ENCODE measurements at regions not wholly inside any gene's neighbourhood (a gene's known extent, or its start where the extent isn't known, plus 50 kb on each side); places are given as distances from the start of the nearest gene placed in this dataset.
"Not testable (repeated sequence)": the region's sequence is repeated elsewhere in the genome, so short reads cannot be mapped to it uniquely, and the experiment has no call there.

DNA sequence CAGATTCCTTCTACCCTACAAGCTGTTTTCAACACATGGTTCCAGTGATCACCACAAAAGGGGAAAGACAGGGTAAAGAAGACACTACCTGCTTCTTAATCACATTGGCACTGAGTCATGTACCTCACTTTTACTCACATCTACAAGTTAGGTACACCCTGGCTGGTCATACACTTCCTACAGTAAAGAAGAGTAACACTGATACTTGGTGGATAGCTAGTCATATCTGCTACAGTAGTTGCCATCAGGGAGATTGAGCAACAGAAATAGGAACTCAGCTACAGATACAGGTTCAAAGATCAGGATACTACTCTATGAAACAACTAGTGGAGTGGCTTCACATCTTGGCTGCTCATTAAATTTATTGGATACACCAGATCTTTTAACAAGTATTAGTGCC lies 105.4 kb upstream of the DIAPH2 start:
- no peak for ATAC-seq
- H3K4me3 Mint-ChIP-seq = no peak overlapping the region
- DNase-seq = no peak
- H3K36me3 Mint-ChIP-seq (ENCODE audit: insufficient read depth) = no peaks in the 10 kb centered on the region
- H3K27me3 Mint-ChIP-seq (ENCODE audit: low read depth) = no peaks in the 10 kb centered on the region
- no peaks in the 10 kb centered on the region for H3K9me3 Mint-ChIP-seq
- H3K4me1 Mint-ChIP-seq (ENCODE audit: low read depth) = no peaks in the 10 kb centered on the region

GRCh38 chrX:96590403-96590802 lies 94.2 kb upstream of the DIAPH2 start:
- Mint-ChIP-seq H3K27me3 (ENCODE audit: low read depth) (peaks cover 2% of the 10 kb centered on the region), H3K36me3 (ENCODE audit: insufficient read depth) (no peaks in the 10 kb centered on the region), H3K4me3 (no peak overlapping the region), H3K9me3 (no peaks in the 10 kb centered on the region), H3K4me1 (ENCODE audit: low read depth) (no peaks in the 10 kb centered on the region)
- ATAC-seq = no peak
- DNase-seq = no peak

GRCh38 chrX:96591421-96591820 lies 93.2 kb upstream of the DIAPH2 start:
- Mint-ChIP-seq H3K27me3 (ENCODE audit: low read depth) (peaks cover 2% of the 10 kb centered on the region), H3K36me3 (ENCODE audit: insufficient read depth) (no peaks in the 10 kb centered on the region), H3K4me3 (no peak overlapping the region), H3K4me1 (ENCODE audit: low read depth) (no peaks in the 10 kb centered on the region), H3K9me3 (no peaks in the 10 kb centered on the region)
- DNase-seq (no peak), ATAC-seq (no peak)

GRCh38 chrX:96597847-96598246 lies 86.8 kb upstream of the DIAPH2 start:
- ATAC-seq; H3K4me3 Mint-ChIP-seq; H3K27me3 Mint-ChIP-seq (ENCODE audit: low read depth); DNase-seq; H3K4me1 Mint-ChIP-seq (ENCODE audit: low read depth); H3K9me3 Mint-ChIP-seq; H3K36me3 Mint-ChIP-seq (ENCODE audit: insufficient read depth): not testable (repeated sequence)

DNA sequence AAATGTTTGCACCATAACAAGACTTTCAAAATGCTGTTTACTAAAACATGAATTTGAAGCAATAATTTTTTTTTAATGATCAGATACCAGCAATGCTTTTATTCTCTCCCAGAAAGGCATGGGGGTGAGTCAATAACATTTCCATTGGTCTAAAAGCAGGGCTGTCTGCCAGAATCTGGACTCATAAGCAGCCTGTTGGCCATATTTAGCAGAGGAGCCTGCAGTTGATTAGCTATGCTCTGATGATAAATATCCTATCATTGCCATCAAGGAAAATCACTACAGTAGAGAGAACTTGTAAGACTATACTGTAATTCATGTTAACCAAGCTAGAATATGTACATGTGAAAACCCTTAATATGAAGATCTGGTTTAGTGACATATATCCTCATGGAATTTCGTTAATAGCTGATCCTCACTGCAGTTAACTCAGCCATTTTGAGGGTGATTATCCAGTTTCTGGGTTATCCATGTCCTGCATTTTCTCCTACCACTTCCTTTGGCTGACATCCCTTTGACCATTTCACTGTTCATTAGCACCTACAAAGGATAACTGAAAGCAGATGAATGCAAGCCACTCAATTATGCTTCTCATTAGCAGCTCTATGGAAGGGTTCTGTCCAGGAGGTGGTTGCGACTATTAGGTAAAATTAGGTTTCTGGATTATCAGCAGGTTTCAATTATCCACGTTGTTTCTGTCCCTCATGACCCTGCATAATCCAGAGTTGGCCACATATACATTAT lies 72.9 kb upstream of the DIAPH2 start:
- ATAC-seq (no peak), DNase-seq (no peak)
- Mint-ChIP-seq H3K4me3 (no peak overlapping the region), H3K9me3 (no peaks in the 10 kb centered on the region), H3K27me3 (ENCODE audit: low read depth) (no peaks in the 10 kb centered on the region), H3K4me1 (ENCODE audit: low read depth) (no peaks in the 10 kb centered on the region), H3K36me3 (ENCODE audit: insufficient read depth) (no peaks in the 10 kb centered on the region)

DNA sequence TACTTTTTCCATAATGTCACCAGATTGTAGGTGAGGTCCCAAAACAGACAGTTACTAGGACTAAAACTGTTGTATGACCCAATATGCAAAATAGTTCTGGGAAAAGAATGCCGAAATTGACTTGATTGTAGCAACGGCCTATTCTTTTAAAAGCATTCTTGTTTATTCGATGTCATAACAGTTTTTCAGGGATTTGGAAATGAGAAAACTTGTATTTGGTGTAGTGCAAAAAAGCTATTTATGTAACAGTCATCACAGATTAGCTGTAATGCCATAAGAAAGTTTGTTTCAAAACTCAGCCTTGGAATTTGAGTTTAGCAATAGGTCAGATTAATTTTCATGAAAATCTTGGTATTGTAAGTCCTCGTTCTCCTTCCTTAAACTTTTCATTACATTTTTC lies 69.2 kb upstream of the DIAPH2 start:
- Mint-ChIP-seq H3K36me3 (ENCODE audit: insufficient read depth) (no peaks in the 10 kb centered on the region), H3K4me1 (ENCODE audit: low read depth) (no peaks in the 10 kb centered on the region), H3K27me3 (ENCODE audit: low read depth) (no peaks in the 10 kb centered on the region), H3K9me3 (no peaks in the 10 kb centered on the region), H3K4me3 (no peak overlapping the region)
- no peak for DNase-seq
- no peak for ATAC-seq

- no peak for ATAC-seq
- H3K36me3 Mint-ChIP-seq (ENCODE audit: insufficient read depth) = no peaks in the 10 kb centered on the region
Measured at GRCh38 chrX:96619588-96619987, 65.1 kb upstream of the DIAPH2 start.

GRCh38 chrX:96621811-96622210 lies 62.8 kb upstream of the DIAPH2 start:
- no peaks in the 10 kb centered on the region for H3K4me1 Mint-ChIP-seq (ENCODE audit: low read depth)
- no peak for DNase-seq
- H3K36me3 Mint-ChIP-seq (ENCODE audit: insufficient read depth) = no peaks in the 10 kb centered on the region
- H3K9me3 Mint-ChIP-seq = no peaks in the 10 kb centered on the region
- no peak for ATAC-seq
- no peak overlapping the region for H3K4me3 Mint-ChIP-seq
- H3K27me3 Mint-ChIP-seq (ENCODE audit: low read depth) = no peaks in the 10 kb centered on the region

More at GRCh38 chrX:96619588-96619987, 65.1 kb upstream of the DIAPH2 start:
- no peaks in the 10 kb centered on the region for H3K4me1 Mint-ChIP-seq (ENCODE audit: low read depth)
- DNase-seq = no peak
- no peaks in the 10 kb centered on the region for H3K27me3 Mint-ChIP-seq (ENCODE audit: low read depth)
- H3K9me3 Mint-ChIP-seq = no peaks in the 10 kb centered on the region
- no peak overlapping the region for H3K4me3 Mint-ChIP-seq
